ENCODE measurements at regions not wholly inside any gene's neighbourhood (a gene's known extent, or its start where the extent isn't known, plus 50 kb on each side); places are given as distances from the start of the nearest gene placed in this dataset.
A peak's percentile ranks its signal among the peaks of the same experiment; 100 is the strongest.
"Not testable (repeated sequence)": the region's sequence is repeated elsewhere in the genome, so short reads cannot be mapped to it uniquely, and the experiment has no call there.

DNA sequence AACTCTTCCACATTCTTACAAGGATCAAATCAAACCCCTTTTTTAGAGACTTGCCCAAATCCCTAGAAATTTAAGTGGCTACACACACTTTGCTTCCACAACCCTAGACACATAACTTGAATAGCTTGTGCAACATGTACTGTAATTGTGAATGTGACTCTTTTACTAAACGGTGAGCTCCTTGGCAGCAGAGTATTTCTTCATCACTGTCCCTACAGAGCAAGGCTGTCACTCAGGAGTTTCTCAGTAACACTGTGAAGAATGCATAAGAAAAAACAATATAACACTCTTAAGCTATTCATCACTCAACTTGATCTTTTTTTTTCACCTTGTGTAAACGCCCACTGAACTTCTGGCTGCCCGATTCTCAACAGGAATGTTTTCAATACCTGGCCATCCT, 53.8 kb upstream of the ADAMTS18 start:
- intact Hi-C loops (cut with DNase I): no loop called here
- no peak for ATAC-seq
- DNase-seq (ENCODE audit: low spot score): no peak

DNA sequence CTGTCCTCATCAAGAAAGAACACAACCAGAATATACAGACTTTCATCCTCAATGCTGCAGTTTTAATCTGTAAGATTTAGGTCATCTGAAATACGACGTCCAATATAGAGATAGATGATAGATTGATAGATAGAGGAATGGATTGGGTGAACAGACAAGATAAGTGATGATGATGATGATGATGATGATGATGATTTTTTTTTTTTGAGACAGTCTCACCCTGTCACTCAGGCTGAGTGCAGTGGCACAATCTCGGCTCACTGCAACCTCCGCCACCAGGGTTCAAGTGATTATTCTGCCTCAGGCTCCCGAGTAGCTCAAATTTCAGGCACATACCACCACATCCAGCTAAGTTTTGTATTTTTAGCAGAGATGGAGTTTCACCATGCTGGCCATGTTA, 56.3 kb upstream of the ADAMTS18 start:
- ATAC-seq (no peak), DNase-seq (ENCODE audit: low spot score) (no peak)
- intact Hi-C loops (cut with DNase I): no loop called here

DNA sequence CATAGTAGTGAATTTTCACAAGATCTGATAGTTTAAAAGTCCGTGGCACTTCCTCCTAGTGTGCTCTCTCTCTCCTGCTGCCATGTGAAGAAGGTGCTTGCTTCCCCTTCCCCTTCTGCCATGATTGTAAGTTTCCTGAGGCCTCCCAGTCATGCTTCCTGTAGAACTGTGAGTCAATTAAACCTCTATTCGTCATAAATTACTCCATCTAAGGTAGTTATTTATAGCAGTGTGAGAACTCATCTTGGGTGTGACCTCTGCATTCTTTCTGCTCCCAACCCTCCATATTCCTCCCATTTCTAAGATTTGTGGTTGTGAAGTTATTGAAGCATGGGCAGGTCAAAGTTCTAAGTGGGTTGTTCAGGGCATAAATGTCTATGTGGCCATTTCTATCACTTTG, 62.1 kb upstream of the ADAMTS18 start:
- no peak for ATAC-seq
- intact Hi-C loops (cut with DNase I): no loop called here
- DNase-seq (ENCODE audit: low spot score): no peak

DNA sequence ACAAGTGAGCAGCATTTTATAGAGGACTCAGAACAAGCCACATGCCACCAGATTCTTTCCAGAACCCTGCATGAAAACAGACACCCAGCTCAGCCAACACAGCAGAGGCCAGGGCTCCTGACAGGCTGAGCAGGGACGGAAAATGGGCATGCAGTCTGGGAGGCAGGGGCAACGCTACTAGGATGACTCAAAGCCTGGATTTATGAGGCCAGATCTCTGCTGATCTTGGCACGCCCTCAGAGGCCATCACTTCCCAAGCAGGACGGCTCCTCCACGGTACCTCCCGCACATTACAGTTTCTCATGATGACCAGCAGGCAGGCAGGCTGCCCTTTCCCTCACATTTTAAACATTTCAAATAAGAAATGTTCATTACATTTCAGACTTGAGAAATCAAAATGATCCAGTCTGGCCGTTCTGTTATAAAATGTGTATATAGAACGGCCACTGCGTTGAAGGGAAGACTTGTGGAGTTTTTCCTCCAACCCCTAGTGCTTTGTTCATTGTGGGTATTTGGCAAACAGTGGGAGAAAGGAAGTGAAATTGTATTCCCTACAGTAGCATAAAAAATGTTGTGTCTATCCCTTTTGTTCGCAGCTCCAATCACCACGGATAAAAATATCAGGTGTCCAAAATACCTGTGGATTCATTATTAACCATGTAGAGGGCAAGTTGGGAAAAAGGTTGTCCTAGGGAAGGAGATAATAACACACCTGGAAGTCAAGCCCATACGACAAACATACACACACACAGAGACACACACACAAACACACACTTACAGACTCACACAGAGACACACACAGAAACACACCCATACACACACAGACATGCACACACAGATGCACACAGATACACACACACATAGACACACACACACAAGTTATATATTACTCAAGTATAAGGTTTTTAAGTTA, 64.8 kb upstream of the ADAMTS18 start:
- DNase-seq (ENCODE audit: low spot score): peak; percentile 66
- intact Hi-C loops (cut with DNase I): no loop called here
- peak; percentile 82 for ATAC-seq

DNA sequence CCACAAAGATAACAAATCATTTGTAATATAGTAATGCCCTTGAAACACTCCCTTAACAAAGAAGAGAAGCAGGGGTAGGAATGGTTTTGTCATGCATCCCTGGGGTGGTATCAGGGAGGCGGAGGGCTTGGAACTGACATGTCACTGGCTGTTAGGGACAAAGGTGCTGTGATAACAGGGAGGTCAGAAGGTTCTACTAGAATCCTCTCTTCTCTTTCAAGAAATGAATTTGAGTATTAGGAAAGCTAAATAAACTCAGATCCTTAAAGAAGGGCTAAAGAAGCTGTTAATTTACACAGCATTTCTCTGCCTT, 65.4 kb upstream of the ADAMTS18 start:
- intact Hi-C loops (cut with DNase I): no loop called here
- ATAC-seq: no peak
- DNase-seq (ENCODE audit: low spot score): no peak

DNA sequence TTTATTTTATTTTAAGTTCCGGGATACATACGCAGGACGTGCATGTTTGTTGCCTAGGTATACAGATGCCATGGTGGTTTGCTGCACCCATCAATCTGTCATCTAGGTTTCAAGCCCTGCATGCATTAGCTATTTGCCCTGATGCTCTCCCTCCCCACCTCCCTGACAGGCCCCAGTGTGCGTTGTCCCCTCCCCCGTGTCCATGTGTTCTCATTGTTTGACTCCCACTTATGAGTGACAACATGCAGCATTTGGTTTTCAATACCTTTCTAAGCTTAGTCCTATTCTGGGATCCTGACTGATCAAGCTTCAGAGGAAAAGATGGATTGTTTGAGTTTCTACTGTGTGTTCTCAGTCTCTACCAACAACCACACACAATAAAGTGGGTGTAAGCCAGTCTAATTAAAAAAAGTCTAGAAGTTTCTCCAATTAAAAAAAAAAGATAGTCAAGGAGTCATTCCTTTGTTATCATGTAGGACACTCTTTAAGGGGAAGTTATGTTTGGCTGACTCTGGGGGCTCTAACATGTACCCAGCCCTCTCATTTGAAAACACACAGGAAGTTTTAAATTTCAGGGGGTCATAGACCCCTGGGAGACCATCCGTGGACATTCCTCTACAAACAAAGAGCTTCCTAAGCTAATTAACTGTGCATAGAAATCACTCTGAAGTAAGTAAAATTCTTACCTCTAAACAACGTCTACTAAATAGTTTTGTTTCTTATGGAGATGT, 66.3 kb upstream of the ADAMTS18 start:
- no peak for DNase-seq (ENCODE audit: low spot score)
- no peak for ATAC-seq
- intact Hi-C loops (cut with DNase I): no loop called here

DNA sequence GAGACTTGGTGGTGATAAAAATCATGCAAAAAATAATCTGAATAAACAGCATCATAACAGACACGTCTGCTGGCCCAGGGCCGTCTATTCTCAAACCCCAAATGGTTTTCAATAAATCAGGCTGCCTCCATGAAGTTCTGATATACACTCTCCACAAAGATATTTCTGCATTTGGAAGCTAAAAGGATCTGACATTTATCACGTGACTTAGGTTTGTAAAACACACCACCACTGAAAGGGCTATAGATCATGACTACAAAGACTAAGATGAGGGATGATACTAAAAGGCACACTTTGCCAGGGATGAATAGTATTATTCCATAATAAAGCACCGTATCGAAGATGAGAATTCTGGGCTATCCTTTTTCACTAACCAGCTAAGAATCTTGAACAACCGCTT, 67.6 kb upstream of the ADAMTS18 start:
- ATAC-seq (no peak), DNase-seq (ENCODE audit: low spot score) (no peak)
- intact Hi-C loops (cut with DNase I): no loop called here

DNA sequence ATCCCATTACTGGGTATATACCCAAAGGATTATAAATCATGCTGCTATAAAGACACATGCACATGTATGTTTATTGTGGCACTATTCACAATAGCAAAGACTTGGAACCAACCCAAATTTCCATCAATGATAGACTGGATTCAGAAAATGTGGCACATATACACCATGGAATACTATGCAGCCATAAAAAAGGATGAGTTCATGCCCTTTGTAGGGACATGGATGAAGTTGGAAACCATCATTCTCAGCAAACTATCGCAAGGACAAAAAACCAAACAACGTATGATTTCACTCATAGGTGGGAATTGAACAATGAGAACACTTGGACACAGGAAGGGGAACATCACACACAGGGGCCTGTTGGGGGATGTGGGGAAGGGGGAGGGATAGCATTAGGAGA, 71.7 kb upstream of the ADAMTS18 start:
- DNase-seq (ENCODE audit: low spot score); ATAC-seq; intact Hi-C loops (cut with DNase I): not testable (repeated sequence)

DNA sequence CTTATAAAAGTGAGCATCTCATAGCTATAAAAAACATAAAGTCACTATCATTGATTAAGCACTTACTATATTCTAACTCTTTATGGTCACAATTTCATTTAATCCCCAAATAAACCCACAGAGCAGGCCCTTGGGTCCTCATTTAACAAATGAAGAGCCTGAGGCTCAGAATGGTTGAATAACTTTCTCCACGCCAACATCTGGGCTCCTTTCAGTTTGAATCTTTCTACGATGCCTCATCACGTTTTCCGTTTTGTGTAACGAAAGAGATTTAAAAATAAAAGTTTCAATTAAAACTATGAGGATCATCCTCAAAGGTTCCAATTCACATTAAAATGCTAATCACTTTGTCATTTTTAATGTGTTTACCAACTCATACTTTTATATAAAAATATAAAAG, 74.2 kb upstream of the ADAMTS18 start:
- no peak for ATAC-seq
- intact Hi-C loops (cut with DNase I): no loop called here
- DNase-seq (ENCODE audit: low spot score): no peak

DNA sequence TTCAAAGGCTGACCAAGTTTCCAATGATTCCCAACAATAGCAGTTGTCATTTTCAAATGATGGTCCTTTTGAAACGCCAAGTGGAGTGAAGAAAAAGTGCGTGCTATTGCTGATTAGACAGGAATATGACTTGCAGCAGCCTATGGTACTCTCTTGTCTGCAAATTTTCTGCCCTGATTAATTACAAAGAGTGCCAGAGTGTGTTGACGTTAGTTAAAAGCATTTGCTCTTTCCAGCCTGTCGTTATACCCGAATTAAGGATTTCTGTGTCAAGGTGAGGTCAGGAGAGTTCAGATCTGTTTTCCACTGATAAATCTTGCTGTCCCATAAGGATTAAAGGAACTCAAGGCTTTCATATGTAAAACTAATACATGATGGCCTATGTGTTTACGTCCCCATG, 75.0 kb upstream of the ADAMTS18 start:
- DNase-seq (ENCODE audit: low spot score) (no peak), ATAC-seq (no peak)
- intact Hi-C loops (cut with DNase I): no loop called here

DNA sequence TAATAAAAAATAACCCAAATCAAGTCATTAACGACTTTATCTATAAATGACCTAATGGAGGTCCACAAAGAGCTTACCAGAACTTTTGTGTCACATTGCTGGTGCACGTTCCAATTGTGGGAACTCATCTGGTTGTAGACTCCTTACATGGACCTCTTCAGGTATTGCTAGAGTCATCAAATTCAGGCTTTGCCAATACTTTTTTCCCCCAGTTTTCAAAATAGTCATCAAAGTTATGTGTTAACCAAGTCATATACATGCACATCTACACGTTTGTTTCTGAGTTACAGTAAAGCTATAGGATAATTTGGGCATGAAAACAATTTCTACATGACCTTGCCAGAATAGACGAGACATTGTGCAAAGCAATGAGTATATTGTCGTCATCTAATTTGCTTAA, 76.2 kb upstream of the ADAMTS18 start:
- intact Hi-C loops (cut with DNase I): no loop called here
- ATAC-seq (no peak), DNase-seq (ENCODE audit: low spot score) (no peak)

DNA sequence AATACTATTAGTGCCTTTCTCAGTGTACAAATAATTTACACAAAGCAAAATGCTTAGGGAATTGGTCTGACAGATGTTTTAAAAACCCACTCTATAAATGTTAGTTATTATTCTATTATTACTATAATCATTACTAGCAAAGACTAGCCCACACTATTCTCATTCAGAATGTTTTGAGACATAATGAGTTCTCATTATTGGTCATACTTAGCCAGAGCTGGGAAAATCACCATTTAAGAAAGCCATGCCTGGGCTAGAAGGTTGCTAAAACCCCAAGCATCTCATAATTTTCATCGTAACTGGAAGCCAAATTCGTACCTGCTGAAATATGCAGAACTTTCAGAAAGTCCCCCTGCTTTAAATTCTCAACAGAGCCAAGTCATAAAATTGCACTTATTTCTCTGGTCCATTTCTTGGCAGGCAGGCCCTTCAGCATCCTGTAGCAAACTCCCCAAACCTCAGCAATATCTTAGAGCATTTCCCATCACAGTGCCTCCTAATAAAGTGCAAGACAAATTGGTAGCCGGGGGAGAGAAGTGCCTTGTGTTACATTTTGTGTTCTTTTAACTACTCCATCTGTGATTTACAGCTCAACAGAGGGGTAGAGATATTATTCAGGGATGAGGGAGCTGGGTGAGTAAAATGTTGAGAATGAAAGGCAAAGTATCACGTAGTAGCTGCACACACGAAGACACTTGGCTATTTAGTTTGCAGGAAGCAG, 79.8 kb upstream of the ADAMTS18 start:
- DNase-seq (ENCODE audit: low spot score) (no peak), ATAC-seq (no peak)
- intact Hi-C loops (cut with DNase I): no loop called here

DNA sequence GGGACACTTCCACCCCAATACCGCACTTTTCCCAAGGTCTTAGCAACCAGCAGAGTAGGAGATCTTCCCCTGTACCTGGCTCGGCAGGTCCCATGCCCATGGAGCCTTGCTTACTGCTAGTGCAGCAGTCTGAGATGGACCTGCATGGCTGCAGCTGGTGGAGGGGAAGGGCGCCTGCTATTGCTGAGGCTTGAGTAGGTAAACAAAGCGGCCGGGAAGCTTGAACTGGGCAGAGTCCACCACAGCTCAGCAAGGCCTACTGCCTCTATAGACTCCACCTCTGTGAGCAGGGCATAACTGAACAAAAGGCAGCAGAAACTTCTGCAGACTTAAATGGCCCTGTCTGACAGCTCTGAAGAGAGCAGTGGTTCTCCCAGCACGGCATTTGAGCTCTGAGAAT, 90.4 kb upstream of the ADAMTS18 start:
- intact Hi-C loops (cut with DNase I); DNase-seq (ENCODE audit: low spot score); ATAC-seq: not testable (repeated sequence)

DNA sequence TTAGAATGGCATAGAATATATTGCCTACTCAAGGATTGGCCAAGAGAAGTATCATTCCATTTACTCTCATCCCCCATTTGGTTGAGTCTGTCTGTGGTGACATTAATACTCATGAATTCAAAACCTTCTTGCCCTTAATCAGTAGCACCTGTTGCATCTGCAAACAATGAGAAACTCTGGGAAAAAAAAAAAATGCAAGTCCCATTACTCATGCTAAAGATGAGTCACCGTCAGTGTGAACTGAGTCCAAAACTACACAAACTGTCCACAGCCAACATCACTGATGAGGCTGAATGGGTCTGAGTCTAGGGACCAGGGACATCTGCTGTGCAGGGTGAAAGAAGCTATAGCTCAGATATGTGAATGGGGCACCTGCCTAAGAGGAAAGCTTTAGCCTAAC, 96.9 kb upstream of the ADAMTS18 start:
- intact Hi-C loops (cut with DNase I): no loop called here
- DNase-seq (ENCODE audit: low spot score): no peak
- no peak for ATAC-seq

DNA sequence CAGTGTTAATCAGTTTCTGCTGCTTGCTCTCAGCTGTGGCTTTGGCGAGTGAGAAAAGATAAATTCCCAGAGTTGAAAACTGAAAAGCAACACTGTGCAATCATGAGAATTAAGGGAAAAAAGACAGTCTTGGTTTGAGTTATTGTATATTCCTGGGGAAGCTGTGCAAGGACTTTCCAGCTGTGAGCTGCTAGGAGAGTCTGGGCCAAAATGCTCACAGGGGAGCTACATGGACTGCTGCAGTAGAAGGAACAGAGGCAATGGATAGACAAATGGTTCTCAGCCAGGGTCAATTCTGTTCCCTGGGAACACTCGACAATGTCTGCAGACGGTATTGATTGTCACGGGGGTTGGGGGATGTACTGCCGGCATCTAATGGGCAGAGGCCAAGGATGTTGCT, 102.0 kb upstream of the ADAMTS18 start:
- no peak for DNase-seq (ENCODE audit: low spot score)
- no peak for ATAC-seq
- intact Hi-C loops (cut with DNase I): no loop called here

DNA sequence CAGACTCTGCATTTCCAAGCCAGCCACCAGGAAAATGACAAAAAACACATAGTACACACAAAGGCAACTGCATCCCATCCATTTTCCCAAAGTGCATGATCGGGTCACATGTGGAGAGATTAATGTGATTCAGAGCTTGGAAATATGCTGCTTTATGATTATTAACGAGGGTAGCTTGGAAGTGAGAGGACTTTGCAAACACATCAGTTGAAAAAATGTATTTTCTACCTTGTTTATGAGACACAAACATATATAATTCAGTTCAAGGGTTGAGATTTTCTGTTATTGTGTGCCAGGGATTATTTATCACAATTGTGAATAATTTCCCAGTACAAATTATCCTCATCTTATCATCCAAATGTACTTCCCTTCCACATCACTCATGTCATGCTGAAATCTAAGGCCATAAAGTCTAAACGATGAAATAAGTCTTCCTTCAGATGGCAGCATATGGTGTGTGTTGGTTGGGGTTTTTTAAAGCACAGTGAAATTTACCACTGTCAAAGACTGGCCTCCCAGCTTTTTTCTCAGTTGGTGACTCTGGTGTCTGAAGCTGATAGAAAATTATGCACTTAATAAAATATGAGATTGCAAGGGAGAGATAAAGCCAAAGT, 104.7 kb upstream of the ADAMTS18 start:
- ATAC-seq: no peak
- no peak for DNase-seq (ENCODE audit: low spot score)
- intact Hi-C loops (cut with DNase I): no loop called here

DNA sequence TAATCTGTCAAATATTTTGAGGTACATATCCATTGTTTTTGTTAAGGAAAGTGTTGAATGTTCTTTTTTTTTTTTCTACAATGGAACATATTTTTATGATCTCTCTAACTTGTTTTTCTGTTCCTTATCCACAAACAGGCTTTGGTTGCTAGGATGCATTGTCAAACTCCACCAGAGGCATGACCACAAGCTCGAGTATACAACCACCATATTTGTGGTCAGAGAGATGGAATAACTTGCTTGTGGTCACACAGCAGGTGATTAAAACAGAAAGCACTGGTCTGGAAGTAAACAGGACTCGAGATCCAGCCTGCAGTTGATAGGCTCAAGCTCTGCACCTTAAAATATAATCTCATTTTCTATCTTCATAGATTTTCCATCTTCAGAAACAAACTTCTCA, 105.8 kb upstream of the ADAMTS18 start:
- no peak for ATAC-seq
- DNase-seq (ENCODE audit: low spot score): no peak
- intact Hi-C loops (cut with DNase I): no loop called here

DNA sequence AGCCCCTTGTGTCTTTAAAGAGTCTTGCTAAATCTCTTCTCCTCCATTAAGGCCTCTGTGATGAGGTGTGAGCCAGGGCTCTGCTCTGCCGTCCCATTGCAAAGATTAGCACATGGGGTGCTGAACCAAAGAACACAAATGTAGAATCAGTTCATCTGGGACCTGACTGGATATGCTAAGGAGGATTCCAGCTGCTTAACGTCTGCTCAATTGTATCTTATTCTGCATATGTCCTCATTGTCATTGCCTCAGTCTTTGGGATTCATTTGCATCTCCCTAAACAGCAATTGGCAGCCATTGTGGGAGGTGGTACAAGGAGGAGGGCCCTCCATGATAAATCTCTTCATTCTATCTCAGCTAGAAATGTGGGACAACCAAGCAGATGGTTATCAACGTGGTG, 106.3 kb upstream of the ADAMTS18 start:
- no peak for DNase-seq (ENCODE audit: low spot score)
- no peak for ATAC-seq
- intact Hi-C loops (cut with DNase I): no loop called here

DNA sequence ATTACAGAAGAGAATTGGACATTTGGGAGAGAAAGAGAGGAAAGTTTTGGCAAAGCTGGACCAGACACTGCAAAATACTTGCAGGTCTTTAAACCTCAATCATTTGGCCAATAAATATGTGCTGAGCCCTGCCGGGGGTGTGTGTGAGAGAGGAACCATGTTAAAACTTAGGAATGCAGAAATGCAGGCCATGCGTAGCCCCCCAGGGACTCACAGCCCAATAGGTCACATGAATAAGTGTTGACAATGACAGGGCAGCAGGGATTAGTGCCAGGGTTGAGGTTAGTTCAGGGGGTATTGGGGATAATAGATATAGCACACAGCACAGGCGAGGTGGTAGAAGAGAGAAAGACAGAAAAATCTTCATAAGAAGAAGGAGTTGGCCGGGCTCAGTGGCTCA, 113.3 kb upstream of the ADAMTS18 start:
- intact Hi-C loops (cut with DNase I): no loop called here
- ATAC-seq (no peak), DNase-seq (ENCODE audit: low spot score) (no peak)

DNA sequence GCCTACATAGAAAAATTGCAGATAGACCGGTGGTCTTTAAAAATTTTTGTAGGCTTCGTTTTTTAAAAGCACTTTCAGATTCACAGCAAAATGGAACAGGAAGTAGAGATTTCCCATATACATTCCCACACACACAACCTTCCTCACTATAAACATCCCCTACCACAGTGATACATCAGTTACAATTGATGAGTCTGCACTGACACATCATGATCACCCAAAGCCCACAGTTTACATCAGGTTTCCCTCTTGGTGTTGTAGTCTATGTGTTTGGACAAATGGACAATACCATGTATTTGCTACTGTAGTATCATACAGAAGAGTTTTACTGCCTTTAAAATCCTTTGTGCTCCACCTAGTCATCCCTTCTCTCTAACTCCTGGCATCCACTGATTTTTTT, 113.9 kb upstream of the ADAMTS18 start:
- ATAC-seq: no peak
- intact Hi-C loops (cut with DNase I): no loop called here

More for the DNA sequence above, 113.9 kb upstream of the ADAMTS18 start:
- no peak for DNase-seq (ENCODE audit: low spot score)

All from sciatic nerve (tissue), 2 donors.